ENCODE measurements at regions not wholly inside any gene's neighbourhood (a gene's known extent, or its start where the extent isn't known, plus 50 kb on each side); places are given as distances from the start of the nearest gene placed in this dataset.
"Not testable (repeated sequence)": the region's sequence is repeated elsewhere in the genome, so short reads cannot be mapped to it uniquely, and the experiment has no call there.

GRCh38 chrX:73992019-73992418, 139.5 kb upstream of the XIST start:
- no peak for DNase-seq (ENCODE audit: low read depth in 2 of 2)

DNA sequence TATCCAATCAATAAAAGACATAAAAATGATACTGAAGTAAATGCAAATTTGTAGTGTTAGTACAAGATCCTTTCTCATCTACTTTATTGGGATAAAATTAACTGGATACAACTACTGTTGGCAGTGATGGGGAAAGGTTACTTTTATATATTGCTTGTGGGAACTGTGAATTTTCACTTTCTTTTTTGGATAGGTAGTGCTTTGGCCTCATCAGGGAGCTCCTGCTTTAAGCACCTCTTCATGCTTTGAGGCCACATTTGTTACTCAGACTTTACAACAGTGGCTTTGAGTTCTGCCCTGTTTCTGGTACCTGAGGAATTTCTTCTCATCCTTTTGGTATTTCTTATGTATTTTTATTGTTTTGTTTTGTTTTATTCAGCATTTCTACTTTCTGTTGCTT, 134.7 kb upstream of the XIST start:
- DNase-seq (ENCODE audit: low read depth in 2 of 2) = peak in 1 of 2 donors; percentile 1
- no peak overlapping the region for H3K4me3 ChIP-seq (replicated peaks in 1 of 2; ENCODE audit: low read depth in 2 of 2, low read length in 2 of 2)
- TF ChIP-seq, protein P1, sequence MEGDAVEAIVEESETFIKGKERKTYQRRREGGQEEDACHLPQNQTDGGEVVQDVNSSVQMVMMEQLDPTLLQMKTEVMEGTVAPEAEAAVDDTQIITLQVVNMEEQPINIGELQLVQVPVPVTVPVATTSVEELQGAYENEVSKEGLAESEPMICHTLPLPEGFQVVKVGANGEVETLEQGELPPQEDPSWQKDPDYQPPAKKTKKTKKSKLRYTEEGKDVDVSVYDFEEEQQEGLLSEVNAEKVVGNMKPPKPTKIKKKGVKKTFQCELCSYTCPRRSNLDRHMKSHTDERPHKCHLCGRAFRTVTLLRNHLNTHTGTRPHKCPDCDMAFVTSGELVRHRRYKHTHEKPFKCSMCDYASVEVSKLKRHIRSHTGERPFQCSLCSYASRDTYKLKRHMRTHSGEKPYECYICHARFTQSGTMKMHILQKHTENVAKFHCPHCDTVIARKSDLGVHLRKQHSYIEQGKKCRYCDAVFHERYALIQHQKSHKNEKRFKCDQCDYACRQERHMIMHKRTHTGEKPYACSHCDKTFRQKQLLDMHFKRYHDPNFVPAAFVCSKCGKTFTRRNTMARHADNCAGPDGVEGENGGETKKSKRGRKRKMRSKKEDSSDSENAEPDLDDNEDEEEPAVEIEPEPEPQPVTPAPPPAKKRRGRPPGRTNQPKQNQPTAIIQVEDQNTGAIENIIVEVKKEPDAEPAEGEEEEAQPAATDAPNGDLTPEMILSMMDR (IDR thresholded peaks at IDR 0.05; ENCODE audit: low read depth, low read length) = no peak

More at GRCh38 chrX:73992019-73992418, 139.5 kb upstream of the XIST start:
- TF ChIP-seq, protein P1 (IDR thresholded peaks at IDR 0.05; ENCODE audit: low read depth, low read length) = no peak
- H3K4me3 ChIP-seq (replicated peaks in 1 of 2; ENCODE audit: low read depth in 2 of 2, low read length in 2 of 2) = no peak overlapping the region

- DNase-seq (ENCODE audit: low read depth in 2 of 2) = no peak
- H3K4me3 ChIP-seq (replicated peaks in 1 of 2; ENCODE audit: low read depth in 2 of 2, low read length in 2 of 2) = no peak overlapping the region
- TF ChIP-seq, protein P1 (IDR thresholded peaks at IDR 0.05; ENCODE audit: low read depth, low read length) = no peak
These were observed 127.1 kb upstream of the XIST start for GRCh38 chrX:73979551-73980131.

- no peak overlapping the region for H3K4me3 ChIP-seq (replicated peaks in 1 of 2; ENCODE audit: low read depth in 2 of 2, low read length in 2 of 2)
- peak in 1 of 2 donors; percentile 5 for DNase-seq (ENCODE audit: low read depth in 2 of 2)
- TF ChIP-seq, protein P1 (IDR thresholded peaks at IDR 0.05; ENCODE audit: low read depth, low read length) = no peak
These were observed 125.1 kb upstream of the XIST start for GRCh38 chrX:73977542-73978169.

- not testable (repeated sequence) for H3K4me3 ChIP-seq (replicated peaks in 1 of 2; ENCODE audit: low read depth in 2 of 2, low read length in 2 of 2); DNase-seq (ENCODE audit: low read depth in 2 of 2)
These were observed 114.9 kb upstream of the XIST start for GRCh38 chrX:73967461-73967860.

DNA sequence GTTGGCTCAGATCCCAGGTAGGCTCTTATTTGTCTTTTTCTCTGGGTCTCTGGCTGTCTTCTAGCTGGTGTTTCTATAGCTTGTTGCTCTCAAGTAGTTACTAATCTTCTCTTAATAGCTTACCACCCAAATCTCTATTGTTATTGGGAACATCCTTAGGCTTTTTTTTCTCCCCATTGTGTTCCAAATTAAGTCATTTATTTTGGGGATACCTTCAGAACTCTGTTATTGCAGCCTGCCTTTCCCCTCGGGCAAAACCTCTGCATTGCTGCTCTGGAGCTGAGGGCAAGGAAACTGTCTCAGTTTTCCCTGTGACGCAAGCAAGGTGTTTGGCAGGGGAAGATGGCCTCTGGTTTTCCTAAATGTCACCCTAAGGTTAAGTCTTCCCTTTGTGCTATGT, 113.3 kb upstream of the XIST start:
- TF ChIP-seq, protein P1 (IDR thresholded peaks at IDR 0.05; ENCODE audit: low read depth, low read length) = no peak
- DNase-seq (ENCODE audit: low read depth in 2 of 2) = no peak
- H3K4me3 ChIP-seq (replicated peaks in 1 of 2; ENCODE audit: low read depth in 2 of 2, low read length in 2 of 2) = no peak overlapping the region

- TF ChIP-seq, protein P1 (IDR thresholded peaks at IDR 0.05; ENCODE audit: low read depth, low read length) = no peak
- H3K4me3 ChIP-seq (replicated peaks in 1 of 2; ENCODE audit: low read depth in 2 of 2, low read length in 2 of 2) = no peak overlapping the region
- no peak for DNase-seq (ENCODE audit: low read depth in 2 of 2)
These were observed 112.1 kb upstream of the XIST start for GRCh38 chrX:73964579-73964978.

Data from cardiac fibroblast (primary cell).